RWPE2 (cell line): ENCODE measurements at regions not wholly inside any gene's neighbourhood (a gene's known extent, or its start where the extent isn't known, plus 50 kb on each side); places are given as distances from the start of the nearest gene placed in this dataset.
A peak's percentile ranks its signal among the peaks of the same experiment; 100 is the strongest.

Experiments
- ATAC-seq: fragments of 200-7000 bp; cut with Tn5 transposase; 3 replicates; pipeline ENCODE4 v1.9.1; 2021; ENCODE audit warnings: low read depth
- DNase-seq: peaks from one replicate; pipeline ENCODE4 v3.0.0-alpha.2; 2020; ENCODE audit warnings: low spot score
- H3K27ac ChIP-seq: fragments of 450-650 bp; 2 replicates; pipeline ENCODE4 v1.5.1; 2017; ENCODE audit warnings: mild to moderate bottlenecking; ENCODE audit not compliant: poor library complexity, severe bottlenecking
- H3K27me3 ChIP-seq: fragments of 250-450 bp; sonication (Bioruptor Pico); 2 replicates; pipeline ENCODE4 v1.5.1; 2021; ENCODE audit warnings: mild to moderate bottlenecking, moderate library complexity; ENCODE audit not compliant: insufficient read depth, poor library complexity, severe bottlenecking
- H3K36me3 ChIP-seq: fragments of 250-450 bp; sonication (Bioruptor Pico); 2 replicates; pipeline ENCODE4 v1.5.1; 2020; ENCODE audit warnings: low read depth, mild to moderate bottlenecking, moderate library complexity
- H3K4me1 ChIP-seq: fragments of 250-450 bp; sonication (Bioruptor Pico); 2 replicates; pipeline ENCODE4 v1.5.1; 2021; ENCODE audit warnings: mild to moderate bottlenecking, moderate library complexity; ENCODE audit not compliant: insufficient read depth, poor library complexity, severe bottlenecking
- H3K4me3 ChIP-seq: fragments of 250-450 bp; sonication (Bioruptor Pico); 2 replicates; pipeline ENCODE4 v1.5.1; 2021; ENCODE audit warnings: mild to moderate bottlenecking, moderate library complexity; ENCODE audit not compliant: severe bottlenecking
- H3K9me3 ChIP-seq: fragments of 250-450 bp; sonication (Bioruptor Pico); 2 replicates; pipeline ENCODE4 v1.5.1; 2021; ENCODE audit warnings: mild to moderate bottlenecking, moderate library complexity; ENCODE audit not compliant: severe bottlenecking
- CTCF ChIP-seq: fragments of 450-650 bp; IDR thresholded peaks from one replicate; pipeline ENCODE4 v1.5.1; 2017; ENCODE audit warnings: mild to moderate bottlenecking, moderate library complexity; ENCODE audit not compliant: poor library complexity, severe bottlenecking

GRCh38 chr9:110073356-110073905 is 134.5 kb downstream of the C9orf152 start:
- no peak for ATAC-seq
- no peak for DNase-seq
- Histone ChIP-seq H3K27me3 (no peaks in the 10 kb centered on the region), H3K36me3 (peaks cover 18% of the 10 kb centered on the region), H3K4me3 (no peak overlapping the region), H3K9me3 (no peaks in the 10 kb centered on the region), H3K27ac (peak overlapping the region; percentile 23), H3K4me1 (peaks cover 30% of the 10 kb centered on the region)
- no peak for TF ChIP-seq CTCF

DNA sequence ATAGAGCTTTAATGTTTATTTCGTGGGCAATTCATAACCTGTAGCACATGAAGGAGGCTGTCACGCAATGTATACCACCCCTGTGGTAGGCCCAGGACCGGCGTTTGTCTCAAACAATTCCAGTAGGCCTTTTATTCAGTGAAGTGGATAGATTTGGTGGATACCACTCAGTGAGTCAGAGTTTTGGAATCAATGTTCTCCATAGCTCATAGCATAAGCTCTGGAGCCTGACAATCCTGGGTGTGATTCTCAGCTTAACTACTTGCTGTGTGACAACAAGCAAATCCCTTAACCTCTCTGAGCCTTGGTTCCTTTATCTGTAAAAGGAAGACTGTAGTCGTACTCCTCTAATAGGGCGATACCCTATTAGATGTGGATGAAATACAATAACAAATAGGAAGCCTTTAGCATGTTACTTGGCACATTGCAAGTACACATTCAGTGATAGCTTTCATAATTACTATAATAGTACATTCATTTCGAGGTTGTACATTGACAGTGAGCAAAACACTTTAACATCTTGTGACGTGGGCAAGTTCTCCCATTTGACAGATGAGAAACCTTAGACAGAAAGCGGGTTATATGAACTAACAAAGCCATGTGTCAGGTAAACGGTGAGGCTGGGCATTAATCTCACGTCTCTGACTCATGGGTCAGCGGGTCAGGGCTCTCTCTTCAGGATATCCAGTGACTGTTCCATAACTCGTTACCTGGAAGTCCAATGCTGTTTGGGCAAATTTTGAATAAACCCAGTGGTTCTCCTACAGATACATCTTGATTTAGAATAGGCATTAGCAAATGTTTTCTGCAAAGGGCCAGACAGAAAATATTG is 130.8 kb downstream of the C9orf152 start:
- Histone ChIP-seq H3K27ac (no peak overlapping the region), H3K27me3 (no peaks in the 10 kb centered on the region), H3K36me3 (peaks cover 19% of the 10 kb centered on the region), H3K4me1 (peaks cover 31% of the 10 kb centered on the region), H3K4me3 (no peak overlapping the region), H3K9me3 (no peaks in the 10 kb centered on the region)
- DNase-seq (no peak), ATAC-seq (peak; percentile 88)
- no peak for TF ChIP-seq CTCF

GRCh38 chr9:110077925-110078324 is 130.0 kb downstream of the C9orf152 start:
- no peak for TF ChIP-seq CTCF
- Histone ChIP-seq H3K4me1 (peaks cover 37% of the 10 kb centered on the region), H3K36me3 (peaks cover 16% of the 10 kb centered on the region), H3K27me3 (no peaks in the 10 kb centered on the region), H3K27ac (no peak overlapping the region), H3K4me3 (no peak overlapping the region), H3K9me3 (no peaks in the 10 kb centered on the region)
- ATAC-seq (no peak), DNase-seq (no peak)

- Histone ChIP-seq H3K27me3 (no peaks in the 10 kb centered on the region), H3K27ac (no peak overlapping the region), H3K4me1 (peaks cover 43% of the 10 kb centered on the region), H3K36me3 (peaks cover 16% of the 10 kb centered on the region), H3K4me3 (no peak overlapping the region), H3K9me3 (no peaks in the 10 kb centered on the region)
- DNase-seq (no peak), ATAC-seq (no peak)
- TF ChIP-seq CTCF: no peak
Measured at GRCh38 chr9:110078604-110079003, 129.4 kb downstream of the C9orf152 start.

DNA sequence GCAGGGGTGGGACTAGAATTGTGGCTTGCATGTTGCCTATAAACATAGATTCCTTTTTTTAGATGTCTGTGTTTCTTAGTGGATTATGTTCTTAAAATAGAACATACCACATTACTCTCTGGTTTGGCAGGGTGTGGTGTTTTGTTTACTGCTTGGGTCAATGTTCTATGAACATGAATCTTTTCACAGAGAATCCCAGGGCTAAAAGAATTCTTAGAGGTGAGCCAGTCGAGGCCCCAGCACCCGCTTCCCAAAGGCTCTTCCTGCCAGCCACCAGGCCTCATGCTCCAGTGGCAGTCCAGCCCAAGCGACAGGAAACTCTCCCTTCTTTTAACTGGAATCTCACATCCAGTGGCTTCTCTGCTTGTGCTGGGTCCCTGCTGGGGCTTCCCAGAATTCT is 126.6 kb downstream of the C9orf152 start:
- Histone ChIP-seq H3K27ac (peak overlapping the region; percentile 16), H3K4me1 (peaks cover 40% of the 10 kb centered on the region), H3K36me3 (peaks cover 23% of the 10 kb centered on the region), H3K9me3 (no peaks in the 10 kb centered on the region), H3K27me3 (no peaks in the 10 kb centered on the region), H3K4me3 (no peak overlapping the region)
- DNase-seq: no peak
- ATAC-seq: peak; percentile 34; the same call in 1 of the 3 replicates
- no peak for TF ChIP-seq CTCF
